HG02763 (cell line): ENCODE measurements at regions not wholly inside any gene's neighbourhood (a gene's known extent, or its start where the extent isn't known, plus 50 kb on each side); places are given as distances from the start of the nearest gene placed in this dataset.
A peak's percentile ranks its signal among the peaks of the same experiment; 100 is the strongest.
"Not testable (repeated sequence)": the region's sequence is repeated elsewhere in the genome, so short reads cannot be mapped to it uniquely, and the experiment has no call there.

Source experiments
- ATAC-seq: cut with Tn5 transposase; IDR thresholded peaks from one replicate; pipeline ENCODE4 v1.9.1; 2021; ENCODE audit warnings: mild to moderate bottlenecking, moderate library complexity; ENCODE audit not compliant: unreplicated experiment

- no peak for ATAC-seq
Measured at GRCh38 chrX:45622042-45622423, 421.4 kb upstream of the DIPK2B start.

GRCh38 chrX:45621376-45622041, 420.8 kb upstream of the DIPK2B start:
- peak; percentile 50 for ATAC-seq

GRCh38 chrX:45619290-45619689, 418.6 kb upstream of the DIPK2B start:
- ATAC-seq: no peak

- ATAC-seq: not testable (repeated sequence)
Measured at GRCh38 chrX:45615591-45615990, 414.9 kb upstream of the DIPK2B start.

- ATAC-seq: no peak
Measured at GRCh38 chrX:45614853-45615252, 414.2 kb upstream of the DIPK2B start.

- ATAC-seq: no peak
Measured at GRCh38 chrX:45602151-45602550, 401.5 kb upstream of the DIPK2B start.

GRCh38 chrX:45601052-45601451, 400.4 kb upstream of the DIPK2B start:
- no peak for ATAC-seq

- ATAC-seq: no peak
Measured at GRCh38 chrX:45598861-45599260, 398.2 kb upstream of the DIPK2B start.

GRCh38 chrX:45596188-45596808, 395.6 kb upstream of the DIPK2B start:
- ATAC-seq: no peak

- ATAC-seq: no peak
Measured at GRCh38 chrX:45592101-45592500, 391.4 kb upstream of the DIPK2B start.

- ATAC-seq: no peak
Measured at GRCh38 chrX:45591650-45592049, 391.0 kb upstream of the DIPK2B start.

GRCh38 chrX:45584717-45585116, 384.0 kb upstream of the DIPK2B start:
- ATAC-seq: no peak

GRCh38 chrX:45577361-45577760, 376.7 kb upstream of the DIPK2B start:
- ATAC-seq: no peak

GRCh38 chrX:45571453-45571852, 370.8 kb upstream of the DIPK2B start:
- ATAC-seq: no peak

GRCh38 chrX:45566456-45566855, 365.8 kb upstream of the DIPK2B start:
- no peak for ATAC-seq

GRCh38 chrX:45557387-45557786, 356.7 kb upstream of the DIPK2B start:
- ATAC-seq: no peak

- no peak for ATAC-seq
Measured at GRCh38 chrX:45554736-45555135, 354.1 kb upstream of the DIPK2B start.

GRCh38 chrX:45553417-45553816, 352.7 kb upstream of the DIPK2B start:
- ATAC-seq: no peak

GRCh38 chrX:45546697-45547096, 346.0 kb upstream of the DIPK2B start:
- not testable (repeated sequence) for ATAC-seq

GRCh38 chrX:45540181-45540580, 339.5 kb upstream of the DIPK2B start:
- ATAC-seq: no peak

GRCh38 chrX:45537936-45538335, 337.3 kb upstream of the DIPK2B start:
- ATAC-seq: no peak

- ATAC-seq: no peak
Measured at GRCh38 chrX:45527834-45528233, 327.2 kb upstream of the DIPK2B start.

- no peak for ATAC-seq
Measured at GRCh38 chrX:45524805-45525204, 324.1 kb upstream of the DIPK2B start.
